Large intestine (tissue), 3 donors: ENCODE measurements at regions not wholly inside any gene's neighbourhood (a gene's known extent, or its start where the extent isn't known, plus 50 kb on each side); places are given as distances from the start of the nearest gene placed in this dataset.

Experiments
- DNase-seq, 2 donors: peaks; one replicate each; pipeline versions ENCODE4 v3.0.0 to v3.0.0-alpha.2; 2013
- H3K27ac ChIP-seq: one replicate; pipeline ENCODE4 v1.5.1; 2013; ENCODE audit warnings: low read length
- H3K27me3 ChIP-seq: 2 replicates; pipeline ENCODE4 v1.6.1; 2013; ENCODE audit warnings: low read length; ENCODE audit not compliant: control insufficient read depth, insufficient read depth
- H3K36me3 ChIP-seq: 2 replicates; pipeline ENCODE4 v1.6.1; 2013; ENCODE audit warnings: low read length; ENCODE audit not compliant: control insufficient read depth, insufficient read depth
- H3K4me1 ChIP-seq: one replicate; pipeline ENCODE4 v1.6.1; 2013; ENCODE audit warnings: low read length; ENCODE audit not compliant: control insufficient read depth, insufficient read depth
- H3K4me3 ChIP-seq: one replicate; pipeline ENCODE4 v1.5.1; 2013; ENCODE audit warnings: low read length
- H3K9me3 ChIP-seq: one replicate; pipeline ENCODE4 v1.6.1; 2013; ENCODE audit warnings: mild to moderate bottlenecking, low read depth, low read length, moderate library complexity; ENCODE audit not compliant: control insufficient read depth
- WGBS: methylation state at CpG from one replicate; pipeline ENCODE4 v1.1.5; 2013; ENCODE audit warnings: low lambda C conversion rate; ENCODE audit not compliant: insufficient coverage; 5-methylcytosine and 5-hydroxymethylcytosine counted together

DNA sequence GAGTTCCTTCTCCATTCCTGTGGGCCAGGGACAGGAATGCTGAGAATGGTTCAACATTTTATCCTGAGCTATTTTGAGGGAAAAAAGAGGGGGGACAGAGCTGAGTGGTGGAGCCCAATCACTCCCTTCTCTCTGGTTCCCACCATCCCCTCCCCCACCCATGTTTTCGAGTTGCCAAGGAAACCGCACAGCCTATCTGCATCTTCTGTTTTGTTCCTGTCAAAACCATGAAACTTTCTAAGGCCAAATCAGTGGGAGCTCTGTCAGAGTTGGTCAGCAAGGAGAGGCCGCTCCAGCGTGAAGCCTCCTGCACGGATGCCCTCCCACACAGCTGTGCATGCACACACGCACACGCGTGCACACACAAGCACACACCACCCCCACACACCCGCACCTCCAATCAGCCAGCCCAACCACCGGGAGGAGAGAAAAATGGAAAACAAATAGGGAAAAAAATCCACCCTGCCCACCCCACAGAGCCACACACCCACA is 54.5 kb upstream of the ATP2B4 start:
- Histone ChIP-seq H3K27ac (no peak overlapping the region), H3K36me3 (no peaks in the 10 kb centered on the region), H3K4me3 (no peak overlapping the region), H3K9me3 (no peaks in the 10 kb centered on the region), H3K4me1 (no peaks in the 10 kb centered on the region), H3K27me3 (no peaks in the 10 kb centered on the region)
- no CpG with 5 or more reads among the region's 10 CpGs for WGBS
- peak; percentile 40 to 42 for DNase-seq

DNA sequence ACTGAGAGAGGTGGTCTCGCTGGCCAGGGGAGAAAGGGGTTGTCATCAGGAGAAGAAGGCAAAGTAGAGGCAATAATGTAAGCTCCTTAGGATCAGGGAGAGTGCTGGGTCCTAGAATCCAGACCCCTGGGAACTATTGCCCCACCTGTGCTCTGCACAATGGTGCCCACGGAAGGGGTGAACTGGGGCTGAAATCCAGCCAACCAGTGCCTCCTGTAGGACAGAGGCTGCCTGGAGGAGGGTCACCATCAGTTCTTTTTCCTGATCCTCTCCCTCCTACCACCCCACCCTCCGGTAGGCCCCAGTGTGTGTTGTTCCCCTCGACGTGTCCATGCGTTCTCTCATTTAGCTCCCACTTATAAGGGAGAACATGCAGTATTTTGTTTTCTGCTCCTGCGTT is 52.9 kb upstream of the ATP2B4 start:
- no peaks in the 10 kb centered on the region for H3K27me3 ChIP-seq
- 89% methylated on average over 3 of the region's 7 CpGs for WGBS
- H3K9me3 ChIP-seq, result no peaks in the 10 kb centered on the region
- H3K4me3 ChIP-seq, result no peak overlapping the region
- H3K27ac ChIP-seq, result no peak overlapping the region
- no peaks in the 10 kb centered on the region for H3K4me1 ChIP-seq
- no peaks in the 10 kb centered on the region for H3K36me3 ChIP-seq
- DNase-seq, result no peak
